Hematopoietic multipotent progenitor cell (in vitro differentiated cells): ENCODE measurements at regions not wholly inside any gene's neighbourhood (a gene's known extent, or its start where the extent isn't known, plus 50 kb on each side); places are given as distances from the start of the nearest gene placed in this dataset.

Experiments
- DNase-seq, 3 donors: peaks; one replicate each; pipeline ENCODE4 v3.0.0-alpha.2; 2011 to 2015; ENCODE audit warnings: low read depth in 2 of 3, low spot score in 2 of 3

- no peak for DNase-seq
These were observed 107.3 kb downstream of the OGFRL1 start for GRCh38 chr6:71395731-71396409.

GRCh38 chr6:71396410-71396801 lies 107.8 kb downstream of the OGFRL1 start:
- DNase-seq = no peak

GRCh38 chr6:71399279-71399678 lies 110.7 kb downstream of the OGFRL1 start:
- no peak for DNase-seq

- DNase-seq = no peak
These were observed 112.2 kb downstream of the OGFRL1 start for GRCh38 chr6:71400852-71401251.

- no peak for DNase-seq
These were observed 113.5 kb downstream of the OGFRL1 start for GRCh38 chr6:71402096-71402495.

GRCh38 chr6:71403422-71404134 lies 115.0 kb downstream of the OGFRL1 start:
- DNase-seq = no peak

GRCh38 chr6:71404145-71404966 lies 115.7 kb downstream of the OGFRL1 start:
- no peak for DNase-seq

GRCh38 chr6:71404967-71405278 lies 116.3 kb downstream of the OGFRL1 start:
- no peak for DNase-seq

- DNase-seq = no peak
These were observed 116.8 kb downstream of the OGFRL1 start for GRCh38 chr6:71405416-71405815.

GRCh38 chr6:71406865-71407860 lies 118.6 kb downstream of the OGFRL1 start:
- no peak for DNase-seq

- DNase-seq = no peak
These were observed 120.4 kb downstream of the OGFRL1 start for GRCh38 chr6:71408787-71409723.

- DNase-seq = no peak
These were observed 121.6 kb downstream of the OGFRL1 start for GRCh38 chr6:71410164-71410566.

- DNase-seq = no peak
These were observed 122.1 kb downstream of the OGFRL1 start for GRCh38 chr6:71410681-71411080.

GRCh38 chr6:71411882-71412281 lies 123.3 kb downstream of the OGFRL1 start:
- DNase-seq = no peak

GRCh38 chr6:71412559-71413140 lies 124.0 kb downstream of the OGFRL1 start:
- no peak for DNase-seq

GRCh38 chr6:71414486-71414885 lies 125.9 kb downstream of the OGFRL1 start:
- DNase-seq = no peak

- peak in 2 of 3 donors; percentile 1 to 11 for DNase-seq
These were observed 130.8 kb downstream of the OGFRL1 start for GRCh38 chr6:71419217-71420094.

GRCh38 chr6:71420095-71420692 lies 131.6 kb downstream of the OGFRL1 start:
- DNase-seq = peak in 2 of 3 donors; percentile 23 to 43
